Ascending aorta (tissue), 2 donors: ENCODE measurements at regions not wholly inside any gene's neighbourhood (a gene's known extent, or its start where the extent isn't known, plus 50 kb on each side); places are given as distances from the start of the nearest gene placed in this dataset.

Source experiments
- DNase-seq, 2 donors: peaks; one replicate each; pipeline ENCODE4 v3.0.0-alpha.2; 2019; ENCODE audit warnings: low spot score in 2 of 2
- H3K27ac ChIP-seq, 2 donors: fragments of 200-600 bp; sonication (generic); one replicate each; pipeline ENCODE4 v1.5.1; 2016 to 2017; ENCODE audit warnings: mild to moderate bottlenecking in 1 of 2
- H3K27me3 ChIP-seq: fragments of 200-600 bp; sonication (generic); one replicate; pipeline ENCODE4 v1.5.1; 2017
- H3K36me3 ChIP-seq, 2 donors: fragments of 200-600 bp; sonication (generic); one replicate each; pipeline ENCODE4 v1.5.1; 2016
- H3K4me1 ChIP-seq, 2 donors: fragments of 200-600 bp; sonication (generic); one replicate each; pipeline ENCODE4 v1.5.1; 2016 to 2017; ENCODE audit warnings: mild to moderate bottlenecking in 1 of 2
- H3K4me3 ChIP-seq, 2 donors: fragments of 200-600 bp; sonication (generic); one replicate each; pipeline ENCODE4 v1.5.1; 2016 to 2017; ENCODE audit warnings: mild to moderate bottlenecking in 1 of 2
- H3K9me3 ChIP-seq, 2 donors: fragments of 200-600 bp; sonication (generic); one replicate each; pipeline ENCODE4 v1.5.1; 2016
- CTCF ChIP-seq, 3 experiments: fragments of 200-600 bp in 2 of 3; fragments of 450-650 bp in 1 of 3; sonication (generic) in 2 of 3; IDR thresholded peaks; one replicate each; pipeline ENCODE4 v1.5.1; 2016 to 2019; ENCODE audit warnings: antibody characterized with exemption in 3 of 3, mild to moderate bottlenecking in 1 of 3, moderate library complexity in 1 of 3
- intact Hi-C: fragments of 100-400 bp; cut with DNase I; formaldehyde crosslinking; loops from one replicate; pipeline ENCODE4 v1.15.1; 2023

GRCh38 chr3:43787330-43787729 lies 96.6 kb downstream of the ABHD5 start:
- H3K4me3 ChIP-seq = no peak overlapping the region
- TF ChIP-seq CTCF (IDR thresholded peaks at IDR 0.05) = no peak
- intact Hi-C loops = no loop called here
- H3K27me3 ChIP-seq = no peaks in the 10 kb centered on the region
- no peaks in the 10 kb centered on the region for H3K4me1 ChIP-seq
- no peaks in the 10 kb centered on the region for H3K36me3 ChIP-seq
- no peak overlapping the region for H3K27ac ChIP-seq
- H3K9me3 ChIP-seq = no peaks in the 10 kb centered on the region
- DNase-seq = peak in 1 of 2 donors; percentile 52

GRCh38 chr3:43789028-43789427 lies 98.3 kb downstream of the ABHD5 start:
- no peaks in the 10 kb centered on the region for H3K9me3 ChIP-seq
- no peak for TF ChIP-seq CTCF (IDR thresholded peaks at IDR 0.05)
- DNase-seq = no peak

DNA sequence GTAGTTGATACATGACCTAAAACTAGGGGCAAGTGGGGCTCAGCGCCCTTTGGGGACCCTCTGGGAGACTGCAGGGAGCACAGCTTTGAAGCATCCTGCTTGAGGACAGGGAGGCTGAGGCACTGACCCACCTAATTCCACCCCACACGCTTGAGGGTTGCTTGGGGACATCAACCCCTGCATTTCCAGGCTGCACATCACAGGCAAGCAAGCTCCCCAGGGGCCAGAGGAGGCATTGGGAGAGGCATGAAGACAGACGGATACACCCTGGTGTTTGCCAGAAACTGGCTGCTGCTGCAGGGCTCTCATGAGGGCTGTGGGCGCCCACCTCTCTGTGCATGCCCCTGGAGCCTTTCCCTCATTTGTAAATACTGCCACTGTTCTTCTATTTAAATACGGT lies 99.3 kb downstream of the ABHD5 start:
- peak in 1 of 2 donors; percentile 35 for DNase-seq
- Histone ChIP-seq H3K36me3 (no peaks in the 10 kb centered on the region), H3K27ac (no peak overlapping the region), H3K9me3 (no peaks in the 10 kb centered on the region), H3K4me3 (no peak overlapping the region), H3K27me3 (no peaks in the 10 kb centered on the region), H3K4me1 (no peaks in the 10 kb centered on the region)
- TF ChIP-seq CTCF (IDR thresholded peaks at IDR 0.05) = no peak
- intact Hi-C loops = no loop called here

More at GRCh38 chr3:43789028-43789427, 98.3 kb downstream of the ABHD5 start:
- Histone ChIP-seq H3K4me3 (no peak overlapping the region), H3K27me3 (no peaks in the 10 kb centered on the region), H3K36me3 (no peaks in the 10 kb centered on the region), H3K27ac (no peak overlapping the region), H3K4me1 (no peaks in the 10 kb centered on the region)
- intact Hi-C loops = no loop called here

DNA sequence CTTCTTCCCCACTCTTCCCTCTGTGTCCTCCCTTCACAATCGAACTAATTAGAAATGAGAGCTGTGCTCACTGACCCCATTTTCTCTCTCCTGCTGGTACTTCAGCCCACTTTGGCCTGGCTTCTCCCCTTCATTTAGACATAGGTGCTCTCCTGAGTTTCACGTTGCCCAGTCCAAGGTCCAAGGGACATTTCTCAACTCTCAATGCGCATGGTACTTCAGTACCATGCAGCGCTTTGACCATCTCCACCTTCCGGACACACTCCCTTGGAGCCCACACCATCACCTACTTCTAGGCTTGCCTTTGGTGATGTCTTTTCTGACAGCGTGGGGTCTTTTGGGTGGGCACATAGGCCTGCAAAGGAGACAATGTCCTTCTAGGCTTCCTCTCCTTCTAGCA lies 99.7 kb downstream of the ABHD5 start:
- intact Hi-C loops = no loop called here
- no peaks in the 10 kb centered on the region for H3K27me3 ChIP-seq
- H3K36me3 ChIP-seq = no peaks in the 10 kb centered on the region
- TF ChIP-seq CTCF (IDR thresholded peaks at IDR 0.05) = no peak
- no peak overlapping the region for H3K27ac ChIP-seq
- no peak overlapping the region for H3K4me3 ChIP-seq
- no peaks in the 10 kb centered on the region for H3K4me1 ChIP-seq
- no peak for DNase-seq
- no peaks in the 10 kb centered on the region for H3K9me3 ChIP-seq

DNA sequence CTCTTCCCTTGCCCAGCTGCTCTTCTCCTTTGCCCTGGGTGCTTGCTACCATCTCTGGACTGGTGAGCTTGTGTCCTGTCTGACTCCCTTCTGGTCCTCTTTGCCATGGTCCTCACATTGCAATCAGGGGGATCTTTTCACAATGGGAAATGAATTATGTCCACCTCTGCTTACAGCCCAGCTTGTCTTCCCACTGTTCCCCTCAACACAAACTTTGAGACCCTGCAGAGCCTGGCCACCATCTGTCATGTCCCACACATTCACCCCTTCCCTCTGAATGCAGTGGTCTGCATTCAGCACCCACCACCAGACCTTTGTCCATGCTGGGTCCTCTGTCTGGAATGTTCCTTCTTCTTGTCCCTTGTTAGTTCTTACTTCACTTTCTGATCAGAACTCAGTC lies 100.5 kb downstream of the ABHD5 start:
- no peak for DNase-seq
- no peaks in the 10 kb centered on the region for H3K4me1 ChIP-seq
- no peak for TF ChIP-seq CTCF (IDR thresholded peaks at IDR 0.05)
- no peak overlapping the region for H3K4me3 ChIP-seq
- H3K27ac ChIP-seq = no peak overlapping the region
- no peaks in the 10 kb centered on the region for H3K9me3 ChIP-seq
- H3K36me3 ChIP-seq = no peaks in the 10 kb centered on the region
- intact Hi-C loops = no loop called here
- no peaks in the 10 kb centered on the region for H3K27me3 ChIP-seq

DNA sequence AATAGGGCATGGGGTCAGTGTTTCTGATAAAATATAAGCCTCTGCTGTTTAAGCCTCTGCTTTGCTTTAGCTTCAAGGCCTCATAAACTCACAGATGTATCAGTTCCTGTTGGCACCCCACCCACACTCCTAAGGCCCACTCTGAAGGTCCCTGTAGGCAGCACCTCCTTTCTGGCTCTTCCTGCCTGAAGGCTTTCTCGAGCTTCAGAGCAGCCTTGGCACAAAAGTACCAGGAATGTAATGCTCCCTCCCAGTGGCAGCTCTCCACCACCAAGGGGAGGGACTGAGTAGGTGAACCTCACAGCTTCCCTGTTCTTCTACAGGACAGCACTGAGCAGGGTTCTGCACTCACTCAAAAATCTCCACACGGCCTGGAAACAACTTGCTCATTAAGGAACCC lies 102.2 kb downstream of the ABHD5 start:
- Histone ChIP-seq H3K4me1 (no peaks in the 10 kb centered on the region), H3K4me3 (no peak overlapping the region), H3K27me3 (no peaks in the 10 kb centered on the region), H3K9me3 (no peaks in the 10 kb centered on the region), H3K36me3 (no peaks in the 10 kb centered on the region), H3K27ac (no peak overlapping the region)
- peak in 1 of 2 donors; percentile 55 for DNase-seq
- no peak for TF ChIP-seq CTCF (IDR thresholded peaks at IDR 0.05)
- intact Hi-C loops = no loop called here
